Mucosa of descending colon (tissue), 3 donors: ENCODE measurements at regions not wholly inside any gene's neighbourhood (a gene's known extent, or its start where the extent isn't known, plus 50 kb on each side); places are given as distances from the start of the nearest gene placed in this dataset.

Source experiments
- ATAC-seq: fragments of 200-7000 bp; cut with Tn5 transposase; one replicate; pipeline ENCODE4 v1.9.1; 2020; ENCODE audit warnings: mild to moderate bottlenecking, moderate library complexity
- DNase-seq, 3 donors: peaks; one replicate each; pipeline ENCODE4 v3.0.0-alpha.2; 2020
- H3K36me3 ChIP-seq: fragments of 200-600 bp; one replicate; pipeline ENCODE4 v1.8.0; 2021; ENCODE audit warnings: low read depth, mild to moderate bottlenecking
- H3K4me1 ChIP-seq: fragments of 200-600 bp; one replicate; pipeline ENCODE4 v1.8.0; 2021; ENCODE audit warnings: low read depth, mild to moderate bottlenecking
- H3K4me3 ChIP-seq: fragments of 200-600 bp; one replicate; pipeline ENCODE4 v1.8.0; 2021; ENCODE audit warnings: mild to moderate bottlenecking
- H3K9me3 ChIP-seq: fragments of 200-600 bp; one replicate; pipeline ENCODE4 v1.8.0; 2021; ENCODE audit warnings: mild to moderate bottlenecking
- intact Hi-C, 2 donors: fragments of 100-400 bp; cut with DNase I in 1 of 2; cut with micrococcal nuclease in 1 of 2; formaldehyde crosslinking; loops; one replicate each; pipeline versions ENCODE4 v1.11.0 to v1.11.1; 2022; cut with DNase I, micrococcal nuclease
- TF ChIP-seq, protein P1 (sequence below): fragments of 200-600 bp; IDR thresholded peaks from one replicate; pipeline ENCODE4 v1.8.0; 2022; ENCODE audit warnings: antibody characterized with exemption, mild to moderate bottlenecking
- donor health status: DM: no; HTN: no; CAD: no; lungs with moderate emphysema.
- donor health status: DM: no; HTN: no; CAD: no.
- donor health status: DM: no; HTN: yes; CAD: no.

DNA sequence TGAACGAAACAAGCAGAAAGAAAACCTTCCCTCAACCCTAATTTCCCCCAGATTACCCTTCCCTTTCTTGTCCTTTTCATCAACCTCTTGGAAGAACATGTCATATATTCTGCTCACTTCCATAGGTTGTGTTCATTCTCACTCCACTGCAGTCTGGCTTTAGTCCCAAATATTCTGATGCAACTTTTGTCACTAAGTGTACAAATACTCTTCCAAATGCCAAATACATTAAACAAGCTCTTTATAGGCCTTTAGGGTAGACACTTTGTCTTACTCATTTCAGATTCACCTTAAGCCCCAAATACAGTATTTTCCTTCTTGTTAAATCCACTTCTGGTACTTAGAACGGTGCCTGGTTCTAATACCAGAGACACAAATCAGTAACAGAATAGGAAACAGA is 406.5 kb upstream of the CDIN1 start:
- no peaks in the 10 kb centered on the region for H3K9me3 ChIP-seq
- intact Hi-C loops = no loop called here
- TF ChIP-seq, protein P1, sequence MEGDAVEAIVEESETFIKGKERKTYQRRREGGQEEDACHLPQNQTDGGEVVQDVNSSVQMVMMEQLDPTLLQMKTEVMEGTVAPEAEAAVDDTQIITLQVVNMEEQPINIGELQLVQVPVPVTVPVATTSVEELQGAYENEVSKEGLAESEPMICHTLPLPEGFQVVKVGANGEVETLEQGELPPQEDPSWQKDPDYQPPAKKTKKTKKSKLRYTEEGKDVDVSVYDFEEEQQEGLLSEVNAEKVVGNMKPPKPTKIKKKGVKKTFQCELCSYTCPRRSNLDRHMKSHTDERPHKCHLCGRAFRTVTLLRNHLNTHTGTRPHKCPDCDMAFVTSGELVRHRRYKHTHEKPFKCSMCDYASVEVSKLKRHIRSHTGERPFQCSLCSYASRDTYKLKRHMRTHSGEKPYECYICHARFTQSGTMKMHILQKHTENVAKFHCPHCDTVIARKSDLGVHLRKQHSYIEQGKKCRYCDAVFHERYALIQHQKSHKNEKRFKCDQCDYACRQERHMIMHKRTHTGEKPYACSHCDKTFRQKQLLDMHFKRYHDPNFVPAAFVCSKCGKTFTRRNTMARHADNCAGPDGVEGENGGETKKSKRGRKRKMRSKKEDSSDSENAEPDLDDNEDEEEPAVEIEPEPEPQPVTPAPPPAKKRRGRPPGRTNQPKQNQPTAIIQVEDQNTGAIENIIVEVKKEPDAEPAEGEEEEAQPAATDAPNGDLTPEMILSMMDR = no peak
- no peak for ATAC-seq
- DNase-seq = no peak
- no peaks in the 10 kb centered on the region for H3K4me1 ChIP-seq
- no peak overlapping the region for H3K4me3 ChIP-seq
- no peaks in the 10 kb centered on the region for H3K36me3 ChIP-seq

- no peak for ATAC-seq
- no peak overlapping the region for H3K4me3 ChIP-seq
- intact Hi-C loops = no loop called here
- no peaks in the 10 kb centered on the region for H3K4me1 ChIP-seq
- DNase-seq = no peak
- H3K9me3 ChIP-seq = no peaks in the 10 kb centered on the region
- TF ChIP-seq, protein P1 = no peak
- no peaks in the 10 kb centered on the region for H3K36me3 ChIP-seq
Measured at GRCh38 chr15:36175186-36175740, 404.2 kb upstream of the CDIN1 start.

DNA sequence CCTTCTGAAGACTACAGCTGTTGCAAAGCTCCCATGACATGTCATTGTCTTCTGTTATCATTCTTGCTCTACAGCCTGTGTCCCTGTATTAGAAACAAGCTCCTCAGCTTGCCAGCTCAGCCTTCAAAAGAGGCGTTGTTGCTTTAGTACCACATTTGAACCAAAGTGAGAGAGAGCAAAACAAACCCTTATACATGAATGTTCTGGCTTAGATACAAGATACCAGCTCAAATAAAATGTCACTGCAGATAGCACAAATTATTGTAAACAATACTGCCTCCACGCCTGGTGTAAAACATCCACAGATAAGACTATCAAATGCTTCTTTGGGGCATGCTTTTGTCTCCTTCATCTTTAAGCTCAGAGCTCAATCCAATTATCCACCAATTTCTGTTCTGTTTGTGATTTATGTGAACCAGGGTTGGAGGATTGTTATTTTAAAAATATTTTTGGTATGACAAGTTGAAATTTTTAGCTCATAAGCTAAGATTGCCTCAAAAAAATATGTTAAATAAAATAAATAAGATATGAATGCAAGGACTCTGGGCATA is 403.6 kb upstream of the CDIN1 start:
- TF ChIP-seq, protein P1 = no peak
- Histone ChIP-seq H3K36me3 (no peaks in the 10 kb centered on the region), H3K4me3 (no peak overlapping the region), H3K9me3 (no peaks in the 10 kb centered on the region), H3K4me1 (no peaks in the 10 kb centered on the region)
- ATAC-seq (no peak), DNase-seq (no peak)
- intact Hi-C loops = no loop called here

- DNase-seq (no peak), ATAC-seq (peak; percentile 60)
- no peaks in the 10 kb centered on the region for H3K36me3 ChIP-seq
- intact Hi-C loops = no loop called here
- no peaks in the 10 kb centered on the region for H3K9me3 ChIP-seq
- no peak overlapping the region for H3K4me3 ChIP-seq
- no peaks in the 10 kb centered on the region for H3K4me1 ChIP-seq
- TF ChIP-seq, protein P1 = no peak
Measured at GRCh38 chr15:36177590-36178302, 401.7 kb upstream of the CDIN1 start.

DNA sequence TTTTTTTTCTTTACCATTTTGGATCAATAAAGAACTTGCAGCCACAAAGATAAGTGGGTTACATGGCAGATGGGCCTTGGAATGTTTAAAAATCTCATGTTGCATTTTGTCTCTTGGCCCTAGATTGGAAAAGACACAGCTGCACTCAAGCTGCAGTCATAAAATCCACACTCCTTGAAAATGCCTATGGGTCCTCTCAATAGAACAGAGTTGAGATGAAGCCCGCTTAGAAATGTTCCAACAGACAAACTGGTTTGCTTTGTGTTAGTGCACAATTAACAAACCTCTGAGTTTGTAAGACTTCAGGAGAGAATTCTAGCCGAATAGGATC is 401.2 kb upstream of the CDIN1 start:
- Histone ChIP-seq H3K9me3 (no peaks in the 10 kb centered on the region), H3K36me3 (no peaks in the 10 kb centered on the region), H3K4me3 (no peak overlapping the region), H3K4me1 (no peaks in the 10 kb centered on the region)
- TF ChIP-seq, protein P1 = no peak
- intact Hi-C loops = no loop called here
- ATAC-seq = no peak
- DNase-seq = peak in 1 of 3 donors; percentile 4
